Activated CD4-positive, alpha-beta T cell treated with anti-CD3 and anti-CD28 coated beads, Interleukin-2, amount 50 U/mL, for 24 hours (primary cell): ENCODE measurements at regions not wholly inside any gene's neighbourhood (a gene's known extent, or its start where the extent isn't known, plus 50 kb on each side); places are given as distances from the start of the nearest gene placed in this dataset.
"Not testable (repeated sequence)": the region's sequence is repeated elsewhere in the genome, so short reads cannot be mapped to it uniquely, and the experiment has no call there.

Experiments
- DNase-seq, 2 donors: peaks; one replicate each; pipeline ENCODE4 v3.0.0-alpha.2; 2020; ENCODE audit warnings: low read depth in 1 of 2, low spot score in 1 of 2

- no peak for DNase-seq
Measured at GRCh38 chr11:13168271-13168670, 109.3 kb upstream of the BMAL1 start.

GRCh38 chr11:13169709-13170108 is 107.9 kb upstream of the BMAL1 start:
- no peak for DNase-seq

DNA sequence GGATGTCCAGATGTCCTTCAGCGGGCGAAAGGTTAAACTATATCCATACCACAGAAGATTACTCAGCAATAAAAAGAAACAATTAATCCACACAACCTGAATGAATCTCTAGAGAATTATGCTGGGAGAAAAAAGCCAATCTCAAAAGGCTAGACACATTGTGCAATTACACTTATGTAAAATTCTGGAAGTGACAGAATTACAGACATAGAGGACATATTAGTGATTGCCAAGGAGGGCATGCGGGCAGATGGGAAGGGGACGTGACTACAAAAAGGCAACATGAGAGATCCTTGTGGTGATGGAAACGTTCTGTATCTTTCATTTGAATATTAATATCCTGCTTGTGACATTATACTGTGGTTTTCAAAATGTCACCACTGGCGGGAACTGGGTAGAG is 103.5 kb upstream of the BMAL1 start:
- no peak for DNase-seq

GRCh38 chr11:13183094-13183825 is 94.3 kb upstream of the BMAL1 start:
- no peak for DNase-seq

- no peak for DNase-seq
Measured at GRCh38 chr11:13183826-13184196, 93.8 kb upstream of the BMAL1 start.

DNA sequence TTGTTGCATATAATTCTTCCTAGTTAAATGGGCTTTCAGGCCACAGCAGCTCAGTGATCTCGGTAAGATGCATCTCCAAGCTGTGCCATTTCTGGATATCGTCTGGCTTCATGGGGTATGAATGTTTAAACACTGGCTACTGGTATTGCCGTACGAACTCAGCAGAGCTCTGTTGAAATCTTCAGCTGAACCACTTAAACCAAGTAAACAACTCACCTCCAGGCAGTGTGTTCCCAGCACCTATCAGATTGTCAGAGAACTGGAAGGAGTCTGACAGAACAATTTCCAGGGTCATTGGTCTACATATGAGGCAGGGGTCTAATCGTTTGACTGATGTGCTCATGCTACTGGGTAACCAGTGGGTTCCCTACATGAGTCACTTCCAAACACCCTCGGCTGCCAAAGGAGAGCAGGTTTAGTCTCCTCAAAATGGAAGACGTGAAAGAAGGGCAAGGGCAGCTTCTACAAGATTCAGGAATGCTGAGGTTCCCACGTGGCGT is 93.2 kb upstream of the BMAL1 start:
- DNase-seq: no peak

DNA sequence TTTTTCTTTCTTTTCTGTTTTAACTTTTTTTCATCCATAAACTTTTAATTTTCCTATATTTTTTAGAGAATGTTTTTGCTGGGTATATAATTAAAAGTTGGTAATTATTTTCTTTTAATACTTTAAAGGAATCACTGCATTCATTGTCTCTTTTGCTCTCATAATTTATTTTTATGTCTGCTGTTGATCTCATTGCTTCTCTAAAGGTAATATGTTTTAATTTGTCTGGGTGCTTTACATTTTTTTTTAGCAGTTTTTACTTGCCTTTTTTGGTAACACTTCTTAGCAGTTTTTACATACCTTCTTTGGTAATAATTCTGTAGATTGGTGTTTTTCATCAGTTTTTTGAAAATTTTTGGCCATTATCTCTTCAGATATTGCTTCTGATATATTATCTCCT is 89.4 kb upstream of the BMAL1 start:
- no peak for DNase-seq

DNA sequence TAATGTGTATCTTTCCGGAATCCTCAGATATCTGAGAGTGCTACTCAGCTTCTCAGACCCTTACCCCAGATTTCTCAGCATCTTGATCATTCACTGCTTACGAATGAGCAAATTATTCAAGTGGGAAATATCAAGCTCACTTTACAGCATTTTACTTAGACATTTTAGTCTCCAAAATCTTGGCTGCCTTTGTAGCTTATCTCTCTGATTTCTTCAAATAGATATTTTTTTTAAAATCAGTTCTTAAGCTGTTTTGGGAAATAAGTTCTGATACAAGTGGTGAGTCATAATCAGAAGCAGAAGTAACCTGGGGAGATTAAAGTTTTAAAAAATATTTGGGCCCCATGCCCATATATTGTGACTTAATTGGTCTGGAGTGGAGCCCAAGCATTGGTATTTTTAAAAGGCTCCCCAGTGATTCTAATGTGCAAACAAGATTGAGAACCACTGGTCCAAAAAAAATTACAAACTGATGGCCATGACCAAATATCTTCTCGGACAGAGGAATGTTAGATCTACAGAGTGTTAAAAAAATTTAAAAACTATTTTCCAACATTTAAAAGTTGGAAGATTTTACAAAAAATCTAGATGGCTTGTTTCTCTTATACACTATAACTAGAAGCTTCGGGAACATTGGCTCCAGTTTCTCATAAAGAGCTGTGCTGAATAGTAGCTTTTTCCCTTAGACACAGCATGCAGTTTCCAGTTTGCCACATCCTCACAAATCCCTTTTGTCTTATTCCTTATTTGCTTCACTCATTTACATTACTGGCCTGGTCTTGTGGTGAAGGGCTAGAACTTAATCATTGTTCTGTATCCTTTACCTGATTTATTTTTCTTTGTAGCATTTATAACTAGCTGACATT is 87.8 kb upstream of the BMAL1 start:
- DNase-seq: no peak

GRCh38 chr11:13193613-13194012 is 84.0 kb upstream of the BMAL1 start:
- DNase-seq: no peak

GRCh38 chr11:13197374-13197773 is 80.2 kb upstream of the BMAL1 start:
- DNase-seq: not testable (repeated sequence)

DNA sequence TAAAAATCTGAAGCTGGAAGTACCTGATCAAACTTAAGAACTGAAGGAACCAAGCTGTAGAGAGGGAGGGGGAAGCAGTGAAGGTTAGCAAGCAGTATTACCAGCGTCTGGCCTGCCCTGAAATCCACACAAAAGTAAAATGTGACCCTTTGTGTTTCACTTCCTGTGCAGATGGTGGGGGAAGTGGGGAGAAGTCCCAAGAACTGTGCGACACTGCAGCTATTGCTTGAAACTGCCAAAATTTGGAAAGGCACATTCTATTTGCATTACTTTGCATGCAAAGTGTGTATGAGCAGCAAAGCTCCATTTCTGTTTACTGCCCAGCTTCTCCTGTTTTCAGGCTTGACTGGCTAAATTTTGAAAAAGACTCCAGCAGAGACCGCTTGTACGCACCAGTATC is 72.1 kb upstream of the BMAL1 start:
- no peak for DNase-seq

GRCh38 chr11:13206086-13206640 is 71.4 kb upstream of the BMAL1 start:
- no peak for DNase-seq

DNA sequence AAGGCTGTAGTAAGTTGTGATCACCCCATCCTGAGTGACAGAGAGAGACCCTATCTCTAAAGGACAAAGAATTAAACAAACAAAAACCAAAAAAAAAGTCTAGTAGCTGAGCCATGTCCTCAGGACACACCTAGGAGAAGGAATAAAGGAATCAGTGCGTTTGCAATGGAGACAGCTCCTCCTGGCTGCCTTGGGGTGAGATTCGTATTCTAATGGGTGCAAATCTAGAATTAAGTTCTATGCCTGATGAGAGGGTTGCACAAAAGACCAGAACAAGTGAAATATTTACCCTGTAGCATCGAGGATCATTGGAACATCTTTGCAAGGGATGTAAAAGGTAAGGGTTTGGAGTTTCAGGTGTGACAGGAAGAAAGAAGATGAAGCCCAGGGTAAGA is 70.3 kb upstream of the BMAL1 start:
- DNase-seq: no peak

GRCh38 chr11:13207665-13208594 is 69.7 kb upstream of the BMAL1 start:
- peak in 1 of 2 donors; percentile 22 for DNase-seq

GRCh38 chr11:13208921-13209320 is 68.7 kb upstream of the BMAL1 start:
- DNase-seq: no peak

GRCh38 chr11:13209379-13209778 is 68.2 kb upstream of the BMAL1 start:
- DNase-seq: no peak

GRCh38 chr11:13210424-13210823 is 67.2 kb upstream of the BMAL1 start:
- no peak for DNase-seq

- no peak for DNase-seq
Measured at GRCh38 chr11:13214276-13214675, 63.3 kb upstream of the BMAL1 start.

GRCh38 chr11:13215149-13215548 is 62.4 kb upstream of the BMAL1 start:
- DNase-seq: no peak

GRCh38 chr11:13216019-13216710 is 61.4 kb upstream of the BMAL1 start:
- no peak for DNase-seq
